AG04449 (cell line): ENCODE measurements at regions not wholly inside any gene's neighbourhood (a gene's known extent, or its start where the extent isn't known, plus 50 kb on each side); places are given as distances from the start of the nearest gene placed in this dataset.

Experiments
- CTCF ChIA-PET: fragments of 350-600 bp; formaldehyde crosslinking; extraction: SDS; loops from one replicate; lab custom pipeline; 2021; ENCODE audit warnings: antibody characterized with exemption; lab: Yijun Ruan, JAX
- POLR2A ChIA-PET: fragments of 400-600, 350-600 bp; formaldehyde crosslinking; extraction: SDS; loops from one replicate; lab custom pipeline; 2020; ENCODE audit warnings: antibody characterized with exemption, inconsistent platforms; lab: Yijun Ruan, JAX
- DNase-seq: peaks from one replicate; pipeline ENCODE4 v3.0.0-alpha.2; 2010; ENCODE audit warnings: low read depth, low spot score
- H3K4me3 ChIP-seq: 2 replicates; pipeline ENCODE4 v1.5.1; 2011; ENCODE audit warnings: low read depth, mild to moderate bottlenecking, control low read depth, low read length
- TF ChIP-seq, protein P1 (sequence below): IDR thresholded peaks from one replicate; pipeline ENCODE4 v1.5.1; 2011; ENCODE audit warnings: mild to moderate bottlenecking, moderate library complexity, low read length, control low read depth, inconsistent platforms; ENCODE audit not compliant: insufficient read depth; ENCODE audit errors: missing control alignments

DNA sequence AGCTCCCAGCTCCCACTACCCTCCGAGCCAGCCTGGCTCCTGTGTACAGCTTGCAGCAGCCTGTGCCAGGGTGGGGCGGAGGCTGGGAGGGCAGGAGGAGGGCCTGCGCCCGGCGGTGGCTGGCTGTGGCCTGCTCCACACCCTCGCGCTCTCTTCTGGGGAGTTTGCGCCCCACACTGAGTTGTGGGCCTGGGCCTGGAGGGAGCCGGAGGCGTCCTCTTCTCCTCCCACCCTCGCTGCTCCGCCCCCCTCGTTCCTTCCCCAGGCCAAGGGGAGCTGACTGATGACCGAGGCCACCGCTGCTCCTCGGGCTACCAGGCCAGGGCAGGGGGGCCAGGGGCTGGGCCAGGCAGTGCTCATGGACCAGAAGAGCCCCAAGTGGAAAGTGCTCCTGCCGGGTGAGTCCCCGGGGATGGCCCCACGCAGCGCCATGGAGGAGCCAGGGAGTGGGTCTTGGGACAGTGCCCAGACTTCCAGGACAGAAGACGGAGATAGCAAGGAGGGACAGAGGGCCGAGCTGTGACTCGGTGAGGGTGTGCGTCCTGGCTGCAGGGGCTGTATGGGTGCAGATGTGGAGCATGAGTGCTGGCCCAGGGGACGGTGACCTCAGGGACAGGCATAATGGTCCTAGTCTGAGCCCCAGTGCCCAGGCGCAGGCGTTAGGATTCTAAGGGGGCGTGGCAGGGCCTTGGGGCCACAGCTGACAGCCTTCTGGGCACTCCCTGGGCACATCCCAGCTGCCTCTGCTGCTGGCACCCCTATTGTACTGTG, 242.1 kb upstream of the GSE1 start:
- CTCF ChIA-PET = interaction anchor here (1.0 to 7.4 kb wide), 11 partner anchors 9 to 256 kb away, joined by 3 to 48 read pairs (median 5); no protein-coding TSS in a partner anchor
- peak overlapping the region; percentile 20 for H3K4me3 ChIP-seq
- POLR2A ChIA-PET = no interaction called here
- TF ChIP-seq, protein P1, sequence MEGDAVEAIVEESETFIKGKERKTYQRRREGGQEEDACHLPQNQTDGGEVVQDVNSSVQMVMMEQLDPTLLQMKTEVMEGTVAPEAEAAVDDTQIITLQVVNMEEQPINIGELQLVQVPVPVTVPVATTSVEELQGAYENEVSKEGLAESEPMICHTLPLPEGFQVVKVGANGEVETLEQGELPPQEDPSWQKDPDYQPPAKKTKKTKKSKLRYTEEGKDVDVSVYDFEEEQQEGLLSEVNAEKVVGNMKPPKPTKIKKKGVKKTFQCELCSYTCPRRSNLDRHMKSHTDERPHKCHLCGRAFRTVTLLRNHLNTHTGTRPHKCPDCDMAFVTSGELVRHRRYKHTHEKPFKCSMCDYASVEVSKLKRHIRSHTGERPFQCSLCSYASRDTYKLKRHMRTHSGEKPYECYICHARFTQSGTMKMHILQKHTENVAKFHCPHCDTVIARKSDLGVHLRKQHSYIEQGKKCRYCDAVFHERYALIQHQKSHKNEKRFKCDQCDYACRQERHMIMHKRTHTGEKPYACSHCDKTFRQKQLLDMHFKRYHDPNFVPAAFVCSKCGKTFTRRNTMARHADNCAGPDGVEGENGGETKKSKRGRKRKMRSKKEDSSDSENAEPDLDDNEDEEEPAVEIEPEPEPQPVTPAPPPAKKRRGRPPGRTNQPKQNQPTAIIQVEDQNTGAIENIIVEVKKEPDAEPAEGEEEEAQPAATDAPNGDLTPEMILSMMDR = peak; percentile 7
- no peak for DNase-seq

DNA sequence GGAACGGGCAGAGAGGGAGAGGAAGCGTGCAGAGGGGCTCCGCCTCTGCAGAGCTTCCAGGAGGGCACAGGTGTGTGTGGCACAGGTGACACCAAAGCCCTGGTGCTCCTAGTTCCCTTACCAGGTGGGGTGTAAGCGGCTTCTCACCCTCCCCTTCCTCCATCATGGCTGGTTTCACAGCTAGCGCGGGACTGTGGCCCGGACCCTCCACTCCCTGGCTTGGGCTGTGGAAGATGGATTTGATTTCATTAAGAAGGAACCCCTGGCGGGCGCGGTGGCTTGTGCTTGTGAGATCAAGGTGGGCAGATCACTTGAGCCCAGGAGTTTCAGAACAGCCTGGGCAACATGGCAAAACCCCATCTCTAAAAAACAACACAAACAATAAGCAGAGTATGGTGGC, 241.2 kb upstream of the GSE1 start:
- ChIA-PET POLR2A (interaction anchor here (1.1 kb wide), 1 partner anchor 8 kb away, joined by 3 read pairs; no protein-coding TSS in a partner anchor), CTCF (interaction anchor here (0.6 to 7.4 kb wide), 5 partner anchors 12 to 244 kb away, joined by 3 to 48 read pairs (median 11); no protein-coding TSS in a partner anchor)
- DNase-seq = no peak
- TF ChIP-seq, protein P1 = no peak
- no peak overlapping the region for H3K4me3 ChIP-seq

DNA sequence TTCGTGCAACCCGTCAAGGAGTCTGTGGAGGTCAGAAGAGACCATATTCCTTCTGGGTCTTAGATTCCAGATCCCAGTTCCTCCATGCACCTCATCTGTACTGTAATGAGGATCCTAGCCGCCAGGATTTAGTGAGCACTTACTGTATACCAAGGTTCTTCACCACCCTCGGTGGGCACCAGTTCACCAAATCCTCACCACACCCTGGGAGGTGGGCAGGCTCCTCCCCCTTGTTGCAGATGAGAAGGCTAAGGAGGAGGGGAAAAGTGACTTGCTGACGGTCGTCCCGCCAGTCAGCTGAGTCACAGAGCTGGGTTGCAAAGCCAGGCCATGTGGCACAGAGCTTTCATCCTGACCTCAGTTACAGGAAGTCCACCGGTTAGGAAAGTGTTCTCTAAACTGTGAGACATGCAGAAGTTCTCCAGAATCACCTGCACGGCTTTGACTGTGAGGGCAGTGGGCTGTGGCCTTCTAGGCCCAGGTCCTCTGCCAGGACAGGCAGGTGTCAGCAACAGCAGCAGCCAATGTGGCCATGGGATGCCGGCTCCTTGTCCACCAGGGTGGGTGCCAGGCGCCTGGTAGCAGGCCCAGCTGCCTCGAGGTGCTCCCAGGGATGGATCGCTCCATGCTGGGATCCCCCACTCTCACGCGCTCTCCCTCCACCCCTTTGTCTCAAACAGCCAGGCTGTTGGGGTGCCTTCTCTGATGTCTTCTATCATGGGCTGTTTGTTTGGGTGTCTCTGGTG, 240.3 kb upstream of the GSE1 start:
- TF ChIP-seq, protein P1 = no peak
- ChIA-PET POLR2A (interaction anchor here (1.1 kb wide), 1 partner anchor 9 kb away, joined by 3 read pairs; no protein-coding TSS in a partner anchor), CTCF (interaction anchor here (0.6 to 7.4 kb wide), 9 partner anchors 13 to 258 kb away, joined by 3 to 48 read pairs (median 5); no protein-coding TSS in a partner anchor)
- no peak overlapping the region for H3K4me3 ChIP-seq
- DNase-seq = peak; percentile 53

DNA sequence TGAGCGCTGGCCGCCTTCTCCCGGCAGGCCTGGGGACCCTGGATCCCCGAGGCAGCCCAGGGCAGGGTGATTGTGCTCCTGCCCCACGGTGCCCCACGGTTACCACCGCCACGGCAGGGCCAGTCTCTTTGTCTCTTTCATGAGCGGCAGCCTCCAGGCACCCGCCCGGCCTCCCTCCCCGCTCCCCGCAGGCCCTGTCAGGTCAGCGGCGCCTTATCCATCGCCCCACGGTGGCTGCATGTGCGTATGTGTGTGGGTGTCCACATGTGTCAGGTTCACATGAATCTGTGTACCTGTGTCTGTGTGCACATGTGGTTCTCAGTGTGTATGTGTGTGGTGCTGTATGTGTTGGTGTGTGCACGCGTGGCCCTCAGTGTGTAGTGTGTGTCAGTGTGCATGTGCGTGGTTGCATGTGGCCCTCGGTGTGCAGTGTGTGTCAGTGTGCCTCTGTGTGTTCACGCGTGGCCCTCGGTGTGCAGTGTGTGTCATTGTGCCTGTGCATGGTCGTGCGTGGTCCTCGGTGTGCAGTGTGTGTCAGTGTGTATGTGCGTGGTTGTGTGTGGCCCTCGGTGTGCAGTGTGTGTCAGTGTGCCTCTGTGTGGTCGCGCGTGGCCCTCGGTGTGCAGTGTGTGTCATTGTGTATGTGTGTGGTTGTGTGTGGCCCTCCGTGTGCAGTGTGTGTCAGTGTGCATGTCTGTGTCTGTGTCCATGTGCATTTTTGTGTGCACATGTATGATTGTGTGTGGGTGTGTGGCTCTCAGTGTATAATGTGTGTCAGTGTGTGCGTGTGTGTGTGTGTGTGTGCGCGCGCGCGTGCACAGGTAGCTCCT, 239.2 kb upstream of the GSE1 start:
- H3K4me3 ChIP-seq = no peak overlapping the region
- ChIA-PET POLR2A (no interaction called here), CTCF (interaction anchor here (1.4 to 2.0 kb wide), 2 partner anchors 236 to 238 kb away, joined by 3 to 7 read pairs; no protein-coding TSS in a partner anchor)
- DNase-seq = no peak
- TF ChIP-seq, protein P1 = no peak

DNA sequence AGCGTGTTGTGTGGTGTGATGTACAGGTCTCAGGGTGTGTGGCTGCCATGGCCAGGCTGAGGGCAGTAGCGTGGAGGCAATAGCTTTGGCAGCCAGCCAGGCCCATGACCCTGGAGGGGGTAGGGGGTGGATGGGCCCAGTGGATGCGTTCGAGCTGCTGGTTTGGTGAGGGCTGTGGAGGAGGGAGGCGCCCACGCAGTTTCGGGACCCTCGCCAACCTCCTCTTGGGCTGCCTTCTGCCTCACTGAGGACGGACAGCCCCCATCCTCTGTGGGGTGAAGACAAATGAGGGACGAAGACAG, 238.6 kb upstream of the GSE1 start:
- no peak overlapping the region for H3K4me3 ChIP-seq
- TF ChIP-seq, protein P1 = no peak
- POLR2A ChIA-PET = no interaction called here
- CTCF ChIA-PET = interaction anchor here (1.4 to 2.0 kb wide), 2 partner anchors 236 to 237 kb away, joined by 3 to 7 read pairs; no protein-coding TSS in a partner anchor
- DNase-seq = no peak
